Memory B cell (primary cell): ENCODE measurements at regions not wholly inside any gene's neighbourhood (a gene's known extent, or its start where the extent isn't known, plus 50 kb on each side); places are given as distances from the start of the nearest gene placed in this dataset.
"Not testable (repeated sequence)": the region's sequence is repeated elsewhere in the genome, so short reads cannot be mapped to it uniquely, and the experiment has no call there.

Experiments
- ATAC-seq: fragments of 150-1000 bp; cut with Tn5 transposase; 2 replicates; pipeline ENCODE4 v1.10.0; 2021; ENCODE audit warnings: low read depth, mild to moderate bottlenecking, moderate library complexity
- DNase-seq, 2 donors: peaks; one replicate each; pipeline ENCODE4 v3.0.0; 2022; ENCODE audit warnings: low spot score in 2 of 2
- H3K27ac Mint-ChIP-seq: one replicate; pipeline ENCODE4 v1.8.0; 2022; ENCODE audit warnings: mild to moderate bottlenecking, moderate library complexity, mixed read lengths
- H3K27me3 Mint-ChIP-seq: one replicate; pipeline ENCODE4 v1.8.0; 2022; ENCODE audit warnings: mixed read lengths
- H3K36me3 Mint-ChIP-seq: one replicate; pipeline ENCODE4 v1.8.0; 2022; ENCODE audit warnings: mild to moderate bottlenecking, mixed read lengths
- H3K4me1 Mint-ChIP-seq: one replicate; pipeline ENCODE4 v1.8.0; 2022; ENCODE audit warnings: mixed read lengths
- H3K4me3 Mint-ChIP-seq: one replicate; pipeline ENCODE4 v1.8.0; 2022; ENCODE audit warnings: mild to moderate bottlenecking, moderate library complexity, mixed read lengths
- H3K9me3 Mint-ChIP-seq: one replicate; pipeline ENCODE4 v1.8.0; 2022; ENCODE audit warnings: mixed read lengths

DNA sequence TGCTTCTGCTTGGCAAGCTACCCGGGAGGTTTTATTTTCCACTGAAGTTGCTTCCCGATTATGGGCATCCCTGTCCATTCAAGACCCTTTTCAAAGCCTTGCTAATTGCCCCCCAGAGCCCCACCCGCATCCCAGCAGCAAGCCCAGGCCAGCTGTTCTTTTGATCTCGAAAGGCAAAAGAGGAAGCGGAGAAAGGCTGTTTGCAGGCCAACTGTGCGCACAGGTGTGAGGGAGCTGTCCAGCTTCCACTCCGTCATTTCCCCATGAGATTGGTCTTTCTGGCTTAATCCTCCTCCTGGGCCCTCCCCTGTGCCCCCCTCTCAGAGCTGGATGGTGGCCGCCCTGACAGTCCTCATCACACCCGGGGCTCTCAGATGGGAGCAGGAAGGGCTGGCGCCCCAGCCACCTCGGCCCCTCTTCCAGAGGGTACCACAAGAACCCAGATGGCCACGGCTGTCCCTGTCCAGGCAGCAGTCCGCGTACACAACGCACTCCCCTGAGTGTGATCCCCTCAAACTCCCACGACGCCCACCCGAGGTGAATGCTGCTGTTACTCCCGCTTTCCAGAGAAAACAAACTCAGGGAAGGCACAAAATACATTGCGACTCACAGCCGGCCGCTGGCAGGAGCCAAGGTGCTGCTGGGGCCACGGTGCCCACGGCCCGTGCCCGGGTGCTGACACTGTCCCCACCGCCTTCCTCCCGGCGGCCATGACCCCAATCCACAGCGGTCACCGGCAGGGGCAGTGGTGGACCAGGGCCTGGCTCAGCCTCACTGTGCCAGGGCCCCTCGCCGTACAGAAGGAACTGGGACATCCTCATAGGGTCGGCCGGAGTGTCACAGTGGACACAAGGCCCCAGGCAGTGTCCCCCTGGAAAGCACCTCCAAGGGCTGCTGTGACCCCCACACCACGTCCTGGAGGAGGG lies 121.9 kb downstream of the CRYAA start:
- ATAC-seq (peak; percentile 88), DNase-seq (peak; percentile 39 to 53)
- Mint-ChIP-seq H3K27ac (peak overlapping the region; percentile 35), H3K9me3 (no peaks in the 10 kb centered on the region), H3K36me3 (no peaks in the 10 kb centered on the region), H3K27me3 (peaks cover 22% of the 10 kb centered on the region), H3K4me3 (peak overlapping the region; percentile 19), H3K4me1 (peaks cover 27% of the 10 kb centered on the region)

DNA sequence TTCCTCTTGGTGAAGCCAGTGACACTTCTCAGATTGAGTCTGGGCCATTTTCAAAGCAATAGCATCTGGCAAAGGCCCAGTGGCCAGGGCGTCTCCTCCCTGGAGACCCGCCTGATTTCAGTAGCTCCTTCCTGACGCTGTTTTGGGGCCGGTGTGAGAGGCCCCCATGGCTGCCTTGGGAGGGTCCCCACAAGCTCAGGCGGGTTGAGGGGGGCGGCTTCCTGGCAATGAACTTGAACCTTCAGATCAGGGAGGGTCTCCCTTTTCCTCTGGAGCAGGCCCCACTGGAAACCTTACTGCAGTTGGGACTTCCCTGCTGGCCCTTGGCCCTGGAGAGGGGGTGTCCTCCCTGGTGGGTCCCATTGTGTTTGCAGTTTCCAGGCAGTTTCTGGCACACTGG lies 121.2 kb downstream of the CRYAA start:
- ATAC-seq: no peak
- H3K27me3 Mint-ChIP-seq: peaks cover 18% of the 10 kb centered on the region
- H3K4me3 Mint-ChIP-seq: no peak overlapping the region
- H3K36me3 Mint-ChIP-seq: no peaks in the 10 kb centered on the region
- H3K4me1 Mint-ChIP-seq: peaks cover 20% of the 10 kb centered on the region
- DNase-seq: no peak
- no peaks in the 10 kb centered on the region for H3K9me3 Mint-ChIP-seq
- no peak overlapping the region for H3K27ac Mint-ChIP-seq

GRCh38 chr21:43289442-43289841 lies 120.6 kb downstream of the CRYAA start:
- Mint-ChIP-seq H3K36me3 (no peaks in the 10 kb centered on the region), H3K9me3 (no peaks in the 10 kb centered on the region), H3K4me1 (peaks cover 15% of the 10 kb centered on the region), H3K27ac (no peak overlapping the region), H3K27me3 (peaks cover 15% of the 10 kb centered on the region), H3K4me3 (no peak overlapping the region)
- no peak for ATAC-seq
- no peak for DNase-seq

- ATAC-seq (no peak), DNase-seq (no peak)
- Mint-ChIP-seq H3K4me3 (no peak overlapping the region), H3K9me3 (no peaks in the 10 kb centered on the region), H3K27ac (no peak overlapping the region), H3K4me1 (peaks cover 11% of the 10 kb centered on the region), H3K27me3 (peaks cover 6% of the 10 kb centered on the region), H3K36me3 (no peaks in the 10 kb centered on the region)
Measured at GRCh38 chr21:43287795-43288755, 119.3 kb downstream of the CRYAA start.

DNA sequence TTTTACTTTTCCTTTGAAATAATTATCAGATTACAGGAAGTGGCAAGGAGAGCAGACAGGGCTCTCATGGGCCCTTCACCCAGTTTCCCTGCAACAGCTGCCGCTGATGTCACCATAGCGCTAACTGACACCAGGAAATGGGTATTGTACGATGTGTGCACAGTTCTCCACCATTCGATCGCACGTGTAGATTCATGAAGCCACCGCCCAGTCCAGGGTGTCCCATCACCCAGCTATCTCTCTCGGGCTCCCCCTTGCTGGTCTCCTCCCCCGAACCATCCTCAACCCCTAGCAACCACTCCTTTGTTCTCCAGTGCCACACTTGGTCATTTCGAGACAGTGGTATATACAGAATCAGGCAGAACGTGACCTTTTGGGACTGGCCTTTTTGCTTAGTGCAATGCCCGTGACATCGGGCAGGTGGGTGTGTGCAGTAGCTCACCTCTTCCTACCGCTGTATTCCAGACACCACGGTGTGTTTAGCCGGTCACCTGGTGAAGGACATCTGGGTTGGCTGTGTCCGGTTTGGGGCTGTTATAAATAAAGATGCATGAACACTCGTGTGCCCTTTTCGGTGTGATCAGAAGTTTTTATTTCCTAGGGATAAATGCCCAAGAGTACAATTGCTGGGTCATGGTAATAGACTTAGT lies 118.4 kb downstream of the CRYAA start:
- H3K27me3 Mint-ChIP-seq: peaks cover 2% of the 10 kb centered on the region
- ATAC-seq: no peak
- no peaks in the 10 kb centered on the region for H3K36me3 Mint-ChIP-seq
- DNase-seq: no peak
- peaks cover 11% of the 10 kb centered on the region for H3K4me1 Mint-ChIP-seq
- H3K27ac Mint-ChIP-seq: no peak overlapping the region
- no peak overlapping the region for H3K4me3 Mint-ChIP-seq
- H3K9me3 Mint-ChIP-seq: no peaks in the 10 kb centered on the region

DNA sequence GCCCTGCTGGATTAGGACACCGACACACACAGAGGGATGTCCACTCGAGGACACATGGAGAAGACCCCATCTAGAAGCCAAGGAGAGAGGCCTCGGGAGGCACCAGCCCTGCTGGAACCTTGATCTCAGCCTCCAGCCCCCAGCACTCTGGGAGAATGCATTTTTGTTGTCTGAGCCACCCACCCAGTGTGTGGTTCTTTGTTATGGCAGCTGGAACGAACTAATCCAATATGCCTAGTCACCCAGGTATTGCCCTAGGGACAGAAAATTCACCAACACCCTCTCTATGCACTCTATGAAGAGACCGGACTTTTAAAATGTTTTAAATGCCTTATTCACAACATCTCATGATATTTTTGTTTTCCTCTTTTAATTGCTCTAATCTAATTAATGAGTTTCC lies 117.4 kb downstream of the CRYAA start:
- Mint-ChIP-seq H3K27me3 (peaks cover 2% of the 10 kb centered on the region), H3K4me3 (no peak overlapping the region), H3K27ac (no peak overlapping the region), H3K9me3 (no peaks in the 10 kb centered on the region), H3K4me1 (peaks cover 11% of the 10 kb centered on the region), H3K36me3 (no peaks in the 10 kb centered on the region)
- DNase-seq (no peak), ATAC-seq (no peak)

DNA sequence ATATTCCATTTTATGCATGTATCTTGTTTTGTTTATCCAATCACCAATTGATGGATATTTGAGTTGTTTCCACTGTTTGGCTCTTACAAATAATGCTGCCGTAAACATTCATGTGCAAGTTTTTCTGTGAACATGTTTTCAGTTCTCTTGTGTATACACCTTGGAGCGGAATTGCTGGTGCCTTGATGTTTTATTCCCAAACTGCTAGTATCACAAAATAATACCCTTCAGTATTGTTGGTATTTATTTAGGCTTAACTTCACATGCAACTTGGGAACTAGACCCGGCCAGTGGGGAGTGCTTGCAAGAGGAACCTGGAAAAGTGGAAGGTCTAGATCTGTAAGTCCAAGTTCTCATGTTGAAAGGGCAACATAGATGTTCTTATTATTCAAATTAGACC lies 115.9 kb downstream of the CRYAA start:
- H3K4me1 Mint-ChIP-seq: peaks cover 2% of the 10 kb centered on the region
- no peak overlapping the region for H3K4me3 Mint-ChIP-seq
- no peaks in the 10 kb centered on the region for H3K9me3 Mint-ChIP-seq
- no peak for ATAC-seq
- H3K27ac Mint-ChIP-seq: no peak overlapping the region
- DNase-seq: no peak
- H3K27me3 Mint-ChIP-seq: no peaks in the 10 kb centered on the region
- H3K36me3 Mint-ChIP-seq: no peaks in the 10 kb centered on the region

DNA sequence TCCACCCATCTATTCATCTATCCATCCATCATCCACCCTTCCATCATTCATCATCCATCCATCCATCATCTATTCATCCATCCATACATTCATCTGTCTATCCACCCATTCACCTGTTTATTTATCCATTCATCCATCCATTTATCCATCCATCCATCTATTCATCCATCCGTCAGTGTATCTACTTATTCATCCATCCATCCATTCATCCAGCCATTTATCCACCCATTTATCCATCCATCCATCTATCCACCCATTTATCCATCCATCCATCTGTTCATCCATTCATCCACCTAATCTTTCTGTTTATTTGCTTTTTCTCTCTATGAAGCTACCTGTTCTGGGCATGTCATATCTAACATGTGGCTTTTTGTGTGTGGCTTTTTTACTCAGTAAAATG lies 115.4 kb downstream of the CRYAA start:
- H3K36me3 Mint-ChIP-seq: no peaks in the 10 kb centered on the region
- no peak overlapping the region for H3K27ac Mint-ChIP-seq
- no peaks in the 10 kb centered on the region for H3K27me3 Mint-ChIP-seq
- no peaks in the 10 kb centered on the region for H3K9me3 Mint-ChIP-seq
- DNase-seq: no peak
- no peak for ATAC-seq
- no peak overlapping the region for H3K4me3 Mint-ChIP-seq
- H3K4me1 Mint-ChIP-seq: peaks cover 2% of the 10 kb centered on the region

GRCh38 chr21:43283925-43284221 lies 115.1 kb downstream of the CRYAA start:
- H3K4me3 Mint-ChIP-seq, H3K9me3 Mint-ChIP-seq, H3K4me1 Mint-ChIP-seq, H3K27me3 Mint-ChIP-seq, H3K27ac Mint-ChIP-seq, ATAC-seq, H3K36me3 Mint-ChIP-seq, DNase-seq: not testable (repeated sequence)

GRCh38 chr21:43283136-43283924 lies 114.5 kb downstream of the CRYAA start:
- Mint-ChIP-seq H3K27ac (no peak overlapping the region), H3K36me3 (no peaks in the 10 kb centered on the region), H3K4me3 (no peak overlapping the region), H3K9me3 (no peaks in the 10 kb centered on the region), H3K4me1 (peaks cover 2% of the 10 kb centered on the region), H3K27me3 (no peaks in the 10 kb centered on the region)
- DNase-seq: no peak
- ATAC-seq: no peak

DNA sequence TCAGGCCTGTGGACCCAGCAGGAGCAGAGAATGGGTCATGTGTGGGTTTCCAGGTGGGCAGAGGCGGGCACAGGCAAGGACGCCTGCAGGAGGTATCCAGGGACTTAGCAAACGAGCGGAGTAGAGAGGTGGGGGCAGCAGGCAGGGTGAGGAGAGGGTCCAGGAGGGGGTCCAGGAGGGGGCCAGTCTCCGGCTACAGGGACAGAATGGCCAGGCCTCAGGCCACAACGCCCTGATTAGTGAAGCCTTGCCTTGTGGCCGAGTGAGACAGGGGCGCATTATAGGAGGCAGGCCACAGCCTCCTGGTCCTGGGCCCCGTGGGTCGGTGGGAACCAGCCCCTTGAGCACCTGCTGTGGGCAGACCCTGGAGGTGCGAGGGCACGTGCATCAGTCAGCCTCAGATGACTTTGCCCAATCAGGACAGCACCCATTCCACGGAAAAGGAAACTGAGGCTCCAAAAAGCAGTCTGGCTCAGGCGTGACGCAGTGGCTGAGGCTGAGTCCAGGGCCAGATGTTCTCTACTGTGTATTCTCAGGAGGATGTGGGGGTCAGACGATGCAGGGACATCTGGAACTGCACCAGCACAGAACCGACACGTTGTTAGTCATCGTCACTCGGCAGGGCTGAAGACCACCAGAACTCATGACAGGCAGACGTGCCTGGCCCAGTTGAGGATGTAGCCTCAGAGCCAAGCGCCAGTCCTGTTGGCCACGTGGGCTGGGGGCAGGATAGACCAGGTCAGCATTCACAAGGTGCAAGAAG lies 113.7 kb downstream of the CRYAA start:
- Mint-ChIP-seq H3K4me3 (no peak overlapping the region), H3K4me1 (peaks cover 4% of the 10 kb centered on the region), H3K27me3 (peaks cover 6% of the 10 kb centered on the region), H3K9me3 (no peaks in the 10 kb centered on the region), H3K36me3 (no peaks in the 10 kb centered on the region), H3K27ac (no peak overlapping the region)
- ATAC-seq: no peak
- DNase-seq: no peak

DNA sequence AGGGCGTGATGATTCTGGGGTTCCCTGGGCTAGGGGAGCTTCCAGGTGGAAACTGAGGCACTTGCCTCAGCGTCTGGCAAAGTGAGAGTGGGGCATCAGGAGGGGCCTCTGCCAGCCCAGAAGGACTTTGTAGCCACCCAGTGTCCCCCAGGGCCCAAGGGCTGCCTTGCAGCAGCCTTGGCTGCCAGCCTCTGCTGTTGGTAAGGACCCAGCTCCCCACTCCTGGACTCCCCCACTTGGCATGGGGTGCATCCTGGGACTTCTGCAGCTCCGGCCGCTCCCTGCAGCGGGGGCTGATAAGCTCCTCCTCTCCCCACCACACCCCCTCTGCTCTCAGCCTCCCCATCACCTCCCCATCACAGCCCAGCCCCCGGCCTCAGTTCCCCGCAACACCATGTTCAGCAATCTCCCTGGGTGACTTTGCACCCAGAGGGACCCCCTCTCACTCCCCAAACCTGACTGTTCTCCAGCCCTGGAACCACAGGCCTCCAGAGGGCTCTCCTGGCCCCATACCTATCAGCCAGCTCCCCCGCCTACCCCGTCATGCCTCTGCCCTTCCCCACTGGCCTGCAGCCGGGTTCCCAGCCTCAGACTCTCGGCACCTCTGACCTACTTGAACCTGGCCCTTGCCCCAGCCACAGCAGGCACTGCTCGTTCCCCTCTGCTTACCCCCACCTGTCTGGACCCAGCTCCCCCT lies 113.0 kb downstream of the CRYAA start:
- peaks cover 6% of the 10 kb centered on the region for H3K27me3 Mint-ChIP-seq
- DNase-seq (no peak), ATAC-seq (no peak)
- no peaks in the 10 kb centered on the region for H3K9me3 Mint-ChIP-seq
- no peak overlapping the region for H3K4me3 Mint-ChIP-seq
- H3K4me1 Mint-ChIP-seq: peaks cover 2% of the 10 kb centered on the region
- no peaks in the 10 kb centered on the region for H3K36me3 Mint-ChIP-seq
- H3K27ac Mint-ChIP-seq: no peak overlapping the region
